ENCODE measurements at regions not wholly inside any gene's neighbourhood (a gene's known extent, or its start where the extent isn't known, plus 50 kb on each side); places are given as distances from the start of the nearest gene placed in this dataset.

- Histone ChIP-seq H3K9me3 (ENCODE audit: control insufficient read depth in 4 of 4, low read length in 3 of 4) (no peaks in the 10 kb centered on the region), H3K27me3 (ENCODE audit: control insufficient read depth in 4 of 4, insufficient read depth in 4 of 4, low read length in 3 of 4) (no peaks in the 10 kb centered on the region), H3K9ac (ENCODE audit: low read depth in 1 of 2, low read length in 2 of 2) (no peak overlapping the region), H3K27ac (ENCODE audit: low read depth in 1 of 2, low read length in 2 of 2) (no peak overlapping the region), H3K4me1 (ENCODE audit: control insufficient read depth in 4 of 4, insufficient read depth in 4 of 4, low read length in 3 of 4) (peaks cover 0 to 5% (median 0%) of the 10 kb centered on the region in 4 donors), H3K4me3 (ENCODE audit: low read depth in 1 of 3, low read length in 3 of 3) (no peak overlapping the region), H3K36me3 (ENCODE audit: control insufficient read depth in 4 of 4, insufficient read depth in 3 of 4, low read depth in 1 of 4, low read length in 3 of 4) (no peaks in the 10 kb centered on the region)
- TF ChIP-seq ATF3 (IDR thresholded peaks at IDR 0.05) (no peak), NR2F2 (IDR thresholded peaks at IDR 0.05) (no peak), RAD21 (IDR thresholded peaks at IDR 0.05) (no peak)
- WGBS = 95% methylated on average over 6 of the region's 6 CpGs
- DNase-seq (ENCODE audit: low spot score) = no peak
Measured at GRCh38 chr10:43864656-43865055, 216.0 kb upstream of the ZNF32 start.

GRCh38 chr10:43863859-43864591, 215.3 kb upstream of the ZNF32 start:
- Histone ChIP-seq H3K36me3 (ENCODE audit: control insufficient read depth in 4 of 4, insufficient read depth in 3 of 4, low read depth in 1 of 4, low read length in 3 of 4) (no peaks in the 10 kb centered on the region), H3K27me3 (ENCODE audit: control insufficient read depth in 4 of 4, insufficient read depth in 4 of 4, low read length in 3 of 4) (no peaks in the 10 kb centered on the region), H3K9ac (ENCODE audit: low read depth in 1 of 2, low read length in 2 of 2) (no peak overlapping the region), H3K4me1 (ENCODE audit: control insufficient read depth in 4 of 4, insufficient read depth in 4 of 4, low read length in 3 of 4) (peaks cover 0 to 5% (median 0%) of the 10 kb centered on the region in 4 donors), H3K9me3 (ENCODE audit: control insufficient read depth in 4 of 4, low read length in 3 of 4) (no peaks in the 10 kb centered on the region), H3K27ac (ENCODE audit: low read depth in 1 of 2, low read length in 2 of 2) (peak overlapping the region; percentile 3), H3K4me3 (ENCODE audit: low read depth in 1 of 3, low read length in 3 of 3) (no peak overlapping the region)
- peak; percentile 38 for TF ChIP-seq MAX (IDR thresholded peaks at IDR 0.05)
- TF ChIP-seq RXRA (IDR thresholded peaks at IDR 0.05) = peak in 1 of 2 donors; percentile 65
- TF ChIP-seq NR2F2 (IDR thresholded peaks at IDR 0.05) = no peak
- no peak for TF ChIP-seq GABPA (IDR thresholded peaks at IDR 0.05 in 1 of 2, conservative IDR thresholded peaks at IDR 0.05 in 1 of 2)
- TF ChIP-seq YY1 (IDR thresholded peaks at IDR 0.05) = no peak
- TF ChIP-seq ATF3 (IDR thresholded peaks at IDR 0.05) = no peak
- TF ChIP-seq EGR1 (IDR thresholded peaks at IDR 0.05; ENCODE audit: low read depth in 2 of 2) = no peak
- TF ChIP-seq JUND (IDR thresholded peaks at IDR 0.05) = peak in 1 of 2 donors; percentile 93
- peak in 1 of 2 donors; percentile 40 for TF ChIP-seq RAD21 (IDR thresholded peaks at IDR 0.05)
- TF ChIP-seq TAF1 (conservative IDR thresholded peaks at IDR 0.05) = no peak
- TF ChIP-seq HNF4A (conservative IDR thresholded peaks at IDR 0.05) = peak; percentile 67 to 94
- TF ChIP-seq SP1 (IDR thresholded peaks at IDR 0.05) = no peak
- TF ChIP-seq HNF4G (IDR thresholded peaks at IDR 0.05) = no peak
- TF ChIP-seq, protein P1, sequence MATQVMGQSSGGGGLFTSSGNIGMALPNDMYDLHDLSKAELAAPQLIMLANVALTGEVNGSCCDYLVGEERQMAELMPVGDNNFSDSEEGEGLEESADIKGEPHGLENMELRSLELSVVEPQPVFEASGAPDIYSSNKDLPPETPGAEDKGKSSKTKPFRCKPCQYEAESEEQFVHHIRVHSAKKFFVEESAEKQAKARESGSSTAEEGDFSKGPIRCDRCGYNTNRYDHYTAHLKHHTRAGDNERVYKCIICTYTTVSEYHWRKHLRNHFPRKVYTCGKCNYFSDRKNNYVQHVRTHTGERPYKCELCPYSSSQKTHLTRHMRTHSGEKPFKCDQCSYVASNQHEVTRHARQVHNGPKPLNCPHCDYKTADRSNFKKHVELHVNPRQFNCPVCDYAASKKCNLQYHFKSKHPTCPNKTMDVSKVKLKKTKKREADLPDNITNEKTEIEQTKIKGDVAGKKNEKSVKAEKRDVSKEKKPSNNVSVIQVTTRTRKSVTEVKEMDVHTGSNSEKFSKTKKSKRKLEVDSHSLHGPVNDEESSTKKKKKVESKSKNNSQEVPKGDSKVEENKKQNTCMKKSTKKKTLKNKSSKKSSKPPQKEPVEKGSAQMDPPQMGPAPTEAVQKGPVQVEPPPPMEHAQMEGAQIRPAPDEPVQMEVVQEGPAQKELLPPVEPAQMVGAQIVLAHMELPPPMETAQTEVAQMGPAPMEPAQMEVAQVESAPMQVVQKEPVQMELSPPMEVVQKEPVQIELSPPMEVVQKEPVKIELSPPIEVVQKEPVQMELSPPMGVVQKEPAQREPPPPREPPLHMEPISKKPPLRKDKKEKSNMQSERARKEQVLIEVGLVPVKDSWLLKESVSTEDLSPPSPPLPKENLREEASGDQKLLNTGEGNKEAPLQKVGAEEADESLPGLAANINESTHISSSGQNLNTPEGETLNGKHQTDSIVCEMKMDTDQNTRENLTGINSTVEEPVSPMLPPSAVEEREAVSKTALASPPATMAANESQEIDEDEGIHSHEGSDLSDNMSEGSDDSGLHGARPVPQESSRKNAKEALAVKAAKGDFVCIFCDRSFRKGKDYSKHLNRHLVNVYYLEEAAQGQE (IDR thresholded peaks at IDR 0.05) = no peak
- TF ChIP-seq, protein P2, sequence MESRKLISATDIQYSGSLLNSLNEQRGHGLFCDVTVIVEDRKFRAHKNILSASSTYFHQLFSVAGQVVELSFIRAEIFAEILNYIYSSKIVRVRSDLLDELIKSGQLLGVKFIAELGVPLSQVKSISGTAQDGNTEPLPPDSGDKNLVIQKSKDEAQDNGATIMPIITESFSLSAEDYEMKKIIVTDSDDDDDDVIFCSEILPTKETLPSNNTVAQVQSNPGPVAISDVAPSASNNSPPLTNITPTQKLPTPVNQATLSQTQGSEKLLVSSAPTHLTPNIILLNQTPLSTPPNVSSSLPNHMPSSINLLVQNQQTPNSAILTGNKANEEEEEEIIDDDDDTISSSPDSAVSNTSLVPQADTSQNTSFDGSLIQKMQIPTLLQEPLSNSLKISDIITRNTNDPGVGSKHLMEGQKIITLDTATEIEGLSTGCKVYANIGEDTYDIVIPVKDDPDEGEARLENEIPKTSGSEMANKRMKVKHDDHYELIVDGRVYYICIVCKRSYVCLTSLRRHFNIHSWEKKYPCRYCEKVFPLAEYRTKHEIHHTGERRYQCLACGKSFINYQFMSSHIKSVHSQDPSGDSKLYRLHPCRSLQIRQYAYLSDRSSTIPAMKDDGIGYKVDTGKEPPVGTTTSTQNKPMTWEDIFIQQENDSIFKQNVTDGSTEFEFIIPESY (IDR thresholded peaks at IDR 0.05) = no peak
- peak; percentile 71 for TF ChIP-seq FOXA1 (IDR thresholded peaks at IDR 0.05)
- TF ChIP-seq FOXA2 (IDR thresholded peaks at IDR 0.05) = peak; percentile 73
- no peak for TF ChIP-seq CTCF (IDR thresholded peaks at IDR 0.05; ENCODE audit: low read depth, low read length, missing input control)
- no peak for DNase-seq (ENCODE audit: low spot score)
- WGBS = 76% methylated on average over 8 of the region's 8 CpGs

Data from liver (tissue), 8 donors.